Stomach (tissue), 4 donors: ENCODE measurements at regions not wholly inside any gene's neighbourhood (a gene's known extent, or its start where the extent isn't known, plus 50 kb on each side); places are given as distances from the start of the nearest gene placed in this dataset.

ENCODE experiments used
- EP300 ChIP-seq: sonication (generic); formaldehyde crosslinking; IDR thresholded peaks from one replicate; pipeline ENCODE4 v1.6.1; 2017; ENCODE audit warnings: antibody characterized with exemption
- POLR2A ChIP-seq, 4 donors: fragments of 450-650 bp; IDR thresholded peaks; one replicate each; pipeline ENCODE4 v1.6.1; 2016; ENCODE audit warnings: antibody characterized with exemption in 4 of 4, control low read depth in 2 of 4, mild to moderate bottlenecking in 1 of 4, moderate library complexity in 1 of 4
- POLR2AphosphoS5 ChIP-seq, 3 donors: sonication (generic); formaldehyde crosslinking; IDR thresholded peaks; one replicate each; pipeline ENCODE4 v1.6.1; 2016; ENCODE audit warnings: antibody characterized with exemption in 3 of 3
- TF ChIP-seq, protein P1 (sequence below), 7 experiments: fragments of 450-650 bp in 4 of 7; fragments of 200-600 bp in 3 of 7; sonication (generic) in 3 of 7; IDR thresholded peaks; one replicate each; pipeline ENCODE4 v1.5.1; 2016 to 2019; ENCODE audit warnings: antibody characterized with exemption in 7 of 7, control low read depth in 2 of 7, mild to moderate bottlenecking in 1 of 7

DNA sequence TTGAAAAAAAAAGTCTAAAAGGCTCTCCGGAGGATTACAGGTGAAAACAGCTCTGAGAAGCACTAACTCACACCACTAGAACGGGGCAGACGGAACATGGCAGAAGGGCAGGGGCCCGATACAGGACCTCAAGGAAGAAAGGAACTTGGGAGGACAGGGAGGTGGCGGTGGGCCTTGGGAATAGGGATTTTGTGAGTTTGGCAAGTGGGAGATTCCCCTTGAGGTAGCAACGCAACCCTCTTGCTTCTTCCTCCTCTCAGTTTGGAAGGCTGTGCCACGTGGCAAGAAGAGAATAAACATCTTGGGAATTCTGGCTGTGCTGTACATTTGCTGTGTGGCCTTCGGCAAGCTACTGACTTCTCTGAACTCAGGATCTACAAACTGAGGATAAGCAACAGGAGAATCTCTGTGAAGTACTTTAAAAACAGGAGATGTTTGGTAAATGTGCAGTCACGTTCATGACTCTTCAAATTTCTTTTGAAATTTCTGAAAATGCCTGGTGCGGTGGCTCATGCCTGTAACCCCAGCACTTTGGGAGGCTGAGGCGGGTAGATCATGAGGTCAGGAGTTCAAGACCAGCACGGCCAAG lies 220.8 kb downstream of the BCAS1 start:
- TF ChIP-seq, protein P1, sequence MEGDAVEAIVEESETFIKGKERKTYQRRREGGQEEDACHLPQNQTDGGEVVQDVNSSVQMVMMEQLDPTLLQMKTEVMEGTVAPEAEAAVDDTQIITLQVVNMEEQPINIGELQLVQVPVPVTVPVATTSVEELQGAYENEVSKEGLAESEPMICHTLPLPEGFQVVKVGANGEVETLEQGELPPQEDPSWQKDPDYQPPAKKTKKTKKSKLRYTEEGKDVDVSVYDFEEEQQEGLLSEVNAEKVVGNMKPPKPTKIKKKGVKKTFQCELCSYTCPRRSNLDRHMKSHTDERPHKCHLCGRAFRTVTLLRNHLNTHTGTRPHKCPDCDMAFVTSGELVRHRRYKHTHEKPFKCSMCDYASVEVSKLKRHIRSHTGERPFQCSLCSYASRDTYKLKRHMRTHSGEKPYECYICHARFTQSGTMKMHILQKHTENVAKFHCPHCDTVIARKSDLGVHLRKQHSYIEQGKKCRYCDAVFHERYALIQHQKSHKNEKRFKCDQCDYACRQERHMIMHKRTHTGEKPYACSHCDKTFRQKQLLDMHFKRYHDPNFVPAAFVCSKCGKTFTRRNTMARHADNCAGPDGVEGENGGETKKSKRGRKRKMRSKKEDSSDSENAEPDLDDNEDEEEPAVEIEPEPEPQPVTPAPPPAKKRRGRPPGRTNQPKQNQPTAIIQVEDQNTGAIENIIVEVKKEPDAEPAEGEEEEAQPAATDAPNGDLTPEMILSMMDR (IDR thresholded peaks at IDR 0.05), result no peak
- TF ChIP-seq POLR2A (IDR thresholded peaks at IDR 0.05) (no peak), EP300 (no peak), POLR2AphosphoS5 (IDR thresholded peaks at IDR 0.05) (no peak)
